NB4 (cell line): ENCODE measurements at regions not wholly inside any gene's neighbourhood (a gene's known extent, or its start where the extent isn't known, plus 50 kb on each side); places are given as distances from the start of the nearest gene placed in this dataset.

Experiments used
- DNase-seq: peaks from one replicate; pipeline ENCODE4 v3.0.0; 2010; ENCODE audit warnings: low read depth
- H3K4me3 ChIP-seq: one replicate; pipeline ENCODE4 v1.5.1; 2011; ENCODE audit warnings: mild to moderate bottlenecking, low read depth, low read length, moderate library complexity
- MYC ChIP-seq: IDR thresholded peaks from 2 replicates; pipeline ENCODE4 v1.6.1; 2011; ENCODE audit warnings: low read depth, low read length
- POLR2A ChIP-seq: IDR thresholded peaks from 2 replicates; pipeline ENCODE4 v1.6.1; 2011; ENCODE audit warnings: mild to moderate bottlenecking; ENCODE audit not compliant: insufficient read length; ENCODE audit errors: extremely low read depth
- TF ChIP-seq, protein P1 (sequence below): IDR thresholded peaks from one replicate; pipeline ENCODE4 v1.5.1; 2012; ENCODE audit warnings: low read depth, low read length
- TF ChIP-seq, protein P2 (sequence below): IDR thresholded peaks from 2 replicates; pipeline ENCODE4 v1.6.1; 2011; ENCODE audit warnings: low read depth, low read length

- peak; percentile 32 for DNase-seq
- TF ChIP-seq MYC (no peak), POLR2A (no peak)
- TF ChIP-seq, protein P1, sequence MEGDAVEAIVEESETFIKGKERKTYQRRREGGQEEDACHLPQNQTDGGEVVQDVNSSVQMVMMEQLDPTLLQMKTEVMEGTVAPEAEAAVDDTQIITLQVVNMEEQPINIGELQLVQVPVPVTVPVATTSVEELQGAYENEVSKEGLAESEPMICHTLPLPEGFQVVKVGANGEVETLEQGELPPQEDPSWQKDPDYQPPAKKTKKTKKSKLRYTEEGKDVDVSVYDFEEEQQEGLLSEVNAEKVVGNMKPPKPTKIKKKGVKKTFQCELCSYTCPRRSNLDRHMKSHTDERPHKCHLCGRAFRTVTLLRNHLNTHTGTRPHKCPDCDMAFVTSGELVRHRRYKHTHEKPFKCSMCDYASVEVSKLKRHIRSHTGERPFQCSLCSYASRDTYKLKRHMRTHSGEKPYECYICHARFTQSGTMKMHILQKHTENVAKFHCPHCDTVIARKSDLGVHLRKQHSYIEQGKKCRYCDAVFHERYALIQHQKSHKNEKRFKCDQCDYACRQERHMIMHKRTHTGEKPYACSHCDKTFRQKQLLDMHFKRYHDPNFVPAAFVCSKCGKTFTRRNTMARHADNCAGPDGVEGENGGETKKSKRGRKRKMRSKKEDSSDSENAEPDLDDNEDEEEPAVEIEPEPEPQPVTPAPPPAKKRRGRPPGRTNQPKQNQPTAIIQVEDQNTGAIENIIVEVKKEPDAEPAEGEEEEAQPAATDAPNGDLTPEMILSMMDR: peak; percentile 42
- TF ChIP-seq, protein P2, sequence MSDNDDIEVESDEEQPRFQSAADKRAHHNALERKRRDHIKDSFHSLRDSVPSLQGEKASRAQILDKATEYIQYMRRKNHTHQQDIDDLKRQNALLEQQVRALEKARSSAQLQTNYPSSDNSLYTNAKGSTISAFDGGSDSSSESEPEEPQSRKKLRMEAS: no peak
- H3K4me3 ChIP-seq: no peak overlapping the region
Observed at GRCh38 chrX:102067966-102068723, 57.3 kb upstream of the TCEAL2 start.

DNA sequence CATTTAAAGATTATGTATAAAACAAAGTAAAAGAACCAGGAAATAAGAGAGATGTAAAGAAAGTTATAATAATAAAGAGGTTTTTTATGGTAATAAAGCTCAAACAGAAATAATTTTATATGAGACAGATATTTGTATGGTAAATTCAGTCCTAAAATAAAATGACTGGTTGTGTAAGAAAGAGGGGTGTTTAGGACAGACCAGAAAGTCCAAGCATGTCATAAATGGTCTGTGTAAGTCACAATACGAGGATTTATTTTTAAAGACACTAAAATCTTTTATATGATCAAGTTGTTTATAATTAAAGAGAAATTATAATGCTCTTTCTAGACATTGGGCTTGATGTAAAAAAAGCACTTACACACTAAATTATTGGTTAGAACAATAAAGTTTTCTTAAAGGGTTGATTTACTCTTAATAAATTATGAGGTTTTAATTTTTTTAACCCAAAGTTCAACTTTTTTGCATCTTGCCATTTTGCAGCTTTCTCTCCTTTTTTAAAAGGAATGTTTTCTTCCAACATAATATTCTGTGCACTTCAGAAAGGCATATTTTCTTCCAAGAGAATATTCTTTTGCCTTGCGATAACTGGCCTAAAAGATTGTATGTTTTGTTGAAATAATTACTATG lies 61.9 kb upstream of the TCEAL2 start:
- DNase-seq: peak; percentile 5

GRCh38 chrX:102044496-102044895 lies 81.0 kb upstream of the TCEAL2 start:
- H3K4me3 ChIP-seq: no peak overlapping the region
- TF ChIP-seq, protein P1: no peak
- no peak for TF ChIP-seq MYC
- TF ChIP-seq POLR2A: no peak
- TF ChIP-seq, protein P2: no peak
- DNase-seq: no peak

More for the DNA sequence above, 61.9 kb upstream of the TCEAL2 start:
- TF ChIP-seq MYC: no peak
- TF ChIP-seq, protein P2: no peak
- TF ChIP-seq, protein P1: no peak
- TF ChIP-seq POLR2A: no peak
- no peak overlapping the region for H3K4me3 ChIP-seq

GRCh38 chrX:102043380-102043779 lies 82.1 kb upstream of the TCEAL2 start:
- TF ChIP-seq, protein P1: no peak
- TF ChIP-seq MYC: no peak
- TF ChIP-seq POLR2A: no peak
- TF ChIP-seq, protein P2: no peak
- no peak overlapping the region for H3K4me3 ChIP-seq
- no peak for DNase-seq

- TF ChIP-seq, protein P1: no peak
- no peak for TF ChIP-seq POLR2A
- TF ChIP-seq MYC: no peak
- TF ChIP-seq, protein P2: no peak
- H3K4me3 ChIP-seq: no peak overlapping the region
Observed at GRCh38 chrX:102042372-102043325, 82.8 kb upstream of the TCEAL2 start.

More at GRCh38 chrX:102042372-102043325, 82.8 kb upstream of the TCEAL2 start:
- DNase-seq: no peak
